Calu3 (cell line): ENCODE measurements at regions not wholly inside any gene's neighbourhood (a gene's known extent, or its start where the extent isn't known, plus 50 kb on each side); places are given as distances from the start of the nearest gene placed in this dataset.
"Not testable (repeated sequence)": the region's sequence is repeated elsewhere in the genome, so short reads cannot be mapped to it uniquely, and the experiment has no call there.

Experiments
- BruUV-seq: library from RNA; stranded (reverse); fragments of 400-500 nt; replicated peaks from 2 replicates; lab custom pipeline; 2021; lab: Mats Ljungman, UMichigan
- CTCF ChIA-PET: fragments of 300-600 bp; sonication (Branson Sonifier 250); formaldehyde crosslinking; loops from one replicate; lab custom pipeline; 2022; ENCODE audit warnings: antibody characterized with exemption; lab: Charles Lee
- DNase-seq: peaks from one replicate; pipeline ENCODE4 v3.0.0; 2022
- H3K27ac Mint-ChIP-seq: one replicate; pipeline ENCODE4 v1.8.0; 2022; ENCODE audit warnings: mixed read lengths; ENCODE audit not compliant: unreplicated experiment
- H3K27me3 Mint-ChIP-seq: one replicate; pipeline ENCODE4 v1.8.0; 2022; ENCODE audit warnings: mixed read lengths; ENCODE audit not compliant: unreplicated experiment
- H3K36me3 Mint-ChIP-seq: one replicate; pipeline ENCODE4 v1.8.0; 2022; ENCODE audit warnings: mild to moderate bottlenecking, moderate library complexity, mixed read lengths; ENCODE audit not compliant: insufficient read depth, unreplicated experiment
- H3K4me1 Mint-ChIP-seq: one replicate; pipeline ENCODE4 v1.8.0; 2022; ENCODE audit warnings: mild to moderate bottlenecking, low read depth, mixed read lengths; ENCODE audit not compliant: unreplicated experiment
- H3K4me3 Mint-ChIP-seq: one replicate; pipeline ENCODE4 v1.8.0; 2022; ENCODE audit warnings: mild to moderate bottlenecking, low read depth, moderate library complexity, mixed read lengths; ENCODE audit not compliant: unreplicated experiment
- H3K9me3 Mint-ChIP-seq: one replicate; pipeline ENCODE4 v1.8.0; 2022; ENCODE audit warnings: low read depth, mixed read lengths; ENCODE audit not compliant: unreplicated experiment
- CTCF ChIP-seq: fragments of 200-600 bp; IDR thresholded peaks from one replicate; pipeline ENCODE4 v1.8.0; 2022; ENCODE audit warnings: antibody characterized with exemption; ENCODE audit not compliant: unreplicated experiment
- intact Hi-C: fragments of 100-400 bp; cut with micrococcal nuclease; formaldehyde crosslinking; loops from one replicate; pipeline ENCODE4 v1.10.0; 2022; ENCODE audit not compliant: unreplicated experiment

DNA sequence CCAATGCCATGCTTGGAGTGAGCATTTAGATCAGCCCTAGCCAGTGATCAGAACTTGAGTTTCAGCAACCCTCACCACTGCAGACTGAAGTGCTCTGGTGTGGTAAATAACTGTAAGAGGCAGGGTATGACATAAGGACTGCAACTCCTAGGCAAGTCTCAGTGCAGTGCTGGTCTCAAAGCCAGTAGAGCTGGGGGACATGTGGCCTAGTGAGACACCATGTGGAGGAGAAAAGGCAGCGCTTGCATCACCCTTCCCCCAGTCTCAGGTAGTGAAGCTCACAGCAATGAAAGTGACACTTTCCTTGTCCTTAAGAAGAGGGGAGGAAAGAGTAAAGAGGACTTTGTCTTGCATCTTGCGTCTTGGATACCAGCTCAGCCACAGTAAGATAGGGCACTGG is 386.8 kb upstream of the POT1 start:
- Mint-ChIP-seq H3K4me1 (peaks cover 11% of the 10 kb centered on the region), H3K4me3 (no peak overlapping the region), H3K9me3 (peaks cover 8% of the 10 kb centered on the region), H3K27ac (no peak overlapping the region), H3K27me3 (no peaks in the 10 kb centered on the region), H3K36me3 (no peaks in the 10 kb centered on the region)
- DNase-seq, result peak; percentile 65
- no TSS peak for BruUV-seq
- TF ChIP-seq CTCF, result peak; percentile 40
- intact Hi-C loops, result loop anchor here (1.0 to 2.0 kb wide), 3 partner anchors 256 to 457 kb away; no protein-coding TSS in a partner anchor
- CTCF ChIA-PET, result interaction anchor here (1.8 kb wide), 1 partner anchor 256 kb away, joined by 25 read pairs; no protein-coding TSS in a partner anchor

GRCh38 chr7:125299003-125299765 is 369.6 kb upstream of the POT1 start:
- CTCF ChIA-PET, result no interaction called here
- BruUV-seq, result no TSS peak
- no peak overlapping the region for H3K4me3 Mint-ChIP-seq
- no peaks in the 10 kb centered on the region for H3K4me1 Mint-ChIP-seq
- no peak for DNase-seq
- intact Hi-C loops, result no loop called here
- no peak for TF ChIP-seq CTCF
- peaks cover 3% of the 10 kb centered on the region for H3K9me3 Mint-ChIP-seq
- no peaks in the 10 kb centered on the region for H3K27me3 Mint-ChIP-seq
- no peak overlapping the region for H3K27ac Mint-ChIP-seq
- no peaks in the 10 kb centered on the region for H3K36me3 Mint-ChIP-seq

DNA sequence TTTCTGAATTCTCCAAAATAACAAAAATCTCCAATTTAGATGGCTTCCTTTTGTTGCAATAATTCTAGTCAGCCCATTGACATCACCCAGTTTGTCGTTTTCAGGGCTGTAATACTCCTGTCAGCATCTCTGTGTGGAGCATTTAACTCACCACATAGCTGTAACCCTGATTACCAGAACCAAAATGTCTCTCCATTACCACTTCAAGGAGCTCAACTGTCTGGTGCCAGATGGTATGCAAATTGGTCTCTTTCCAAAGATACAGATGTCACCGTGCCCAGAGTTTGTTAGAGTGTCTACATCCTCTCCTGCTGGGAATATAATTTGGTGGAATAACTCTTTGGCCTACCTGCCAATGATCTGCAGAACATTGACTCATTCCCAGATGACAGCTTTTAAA is 350.3 kb upstream of the POT1 start:
- Mint-ChIP-seq H3K27me3 (no peaks in the 10 kb centered on the region), H3K4me3 (no peak overlapping the region), H3K36me3 (no peaks in the 10 kb centered on the region), H3K4me1 (no peaks in the 10 kb centered on the region), H3K9me3 (peaks cover 2% of the 10 kb centered on the region), H3K27ac (no peak overlapping the region)
- no peak for TF ChIP-seq CTCF
- BruUV-seq, result no TSS peak
- intact Hi-C loops, result no loop called here
- DNase-seq, result no peak
- CTCF ChIA-PET, result no interaction called here

GRCh38 chr7:125278318-125278717 is 348.7 kb upstream of the POT1 start:
- Mint-ChIP-seq H3K36me3 (no peaks in the 10 kb centered on the region), H3K27ac (no peak overlapping the region), H3K4me1 (no peaks in the 10 kb centered on the region), H3K4me3 (no peak overlapping the region), H3K9me3 (peaks cover 2% of the 10 kb centered on the region), H3K27me3 (no peaks in the 10 kb centered on the region)
- DNase-seq, result no peak
- no peak for TF ChIP-seq CTCF
- CTCF ChIA-PET, result no interaction called here
- no TSS peak for BruUV-seq
- intact Hi-C loops, result no loop called here

- CTCF ChIA-PET, H3K36me3 Mint-ChIP-seq: not testable (repeated sequence)
Measured at GRCh38 chr7:125274742-125275141, 345.1 kb upstream of the POT1 start.

DNA sequence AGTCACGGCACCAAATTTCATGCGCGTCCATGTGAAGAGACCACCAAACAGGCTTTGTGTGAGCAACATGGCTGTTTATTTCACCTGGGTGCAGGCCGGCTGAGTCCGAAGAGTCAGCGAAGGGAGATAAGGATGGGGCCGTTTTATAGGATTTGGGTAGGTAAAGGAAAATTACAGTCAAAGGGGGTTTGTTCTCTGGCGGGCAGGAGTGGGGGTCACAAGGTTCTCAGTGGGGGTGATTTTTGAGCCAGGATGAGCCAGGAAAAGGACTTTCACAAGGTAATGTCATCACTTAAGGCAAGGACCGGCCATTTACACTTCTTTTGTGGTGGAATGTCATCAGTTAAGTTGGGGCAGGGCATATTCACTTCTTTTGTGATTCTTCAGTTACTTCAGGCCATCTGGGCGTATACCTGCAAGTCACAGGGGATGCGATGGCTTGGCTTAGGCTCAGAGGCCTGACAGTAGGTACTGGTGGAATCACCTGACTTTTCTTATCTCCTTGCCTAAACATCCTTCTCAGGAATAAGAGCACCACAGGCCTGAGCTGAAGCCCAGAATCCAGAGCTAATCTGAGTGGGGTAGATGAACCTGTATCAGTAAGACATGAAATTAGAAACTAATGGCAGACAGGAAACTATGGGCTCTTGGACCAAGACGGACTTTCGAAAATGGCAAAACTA is 334.7 kb upstream of the POT1 start:
- H3K36me3 Mint-ChIP-seq, CTCF ChIA-PET, H3K4me3 Mint-ChIP-seq, H3K9me3 Mint-ChIP-seq, H3K27me3 Mint-ChIP-seq, H3K4me1 Mint-ChIP-seq, intact Hi-C loops, DNase-seq, BruUV-seq, H3K27ac Mint-ChIP-seq: not testable (repeated sequence)

More at GRCh38 chr7:125274742-125275141, 345.1 kb upstream of the POT1 start:
- BruUV-seq, H3K27me3 Mint-ChIP-seq, H3K4me1 Mint-ChIP-seq, H3K4me3 Mint-ChIP-seq, DNase-seq, H3K9me3 Mint-ChIP-seq, H3K27ac Mint-ChIP-seq, intact Hi-C loops: not testable (repeated sequence)
